Testis (tissue), 2 donors: ENCODE measurements at regions not wholly inside any gene's neighbourhood (a gene's known extent, or its start where the extent isn't known, plus 50 kb on each side); places are given as distances from the start of the nearest gene placed in this dataset.

Source experiments
- CTCF ChIP-seq, 3 experiments: fragments of 450-650 bp in 2 of 3; fragments of 200-600 bp in 1 of 3; sonication (generic) in 1 of 3; IDR thresholded peaks; one replicate each; pipeline ENCODE4 v1.5.1; 2016 to 2019; ENCODE audit warnings: antibody characterized with exemption in 3 of 3, mild to moderate bottlenecking in 2 of 3, moderate library complexity in 1 of 3
- POLR2A ChIP-seq: fragments of 450-650 bp; IDR thresholded peaks from one replicate; pipeline ENCODE4 v1.6.1; 2017; ENCODE audit warnings: antibody characterized with exemption, mild to moderate bottlenecking, moderate library complexity

- TF ChIP-seq CTCF (IDR thresholded peaks at IDR 0.05): no peak
- TF ChIP-seq POLR2A: no peak
Measured at GRCh38 chr12:63307849-63308248, 156.8 kb upstream of the AVPR1A start.
